Stimulated activated CD8-positive, alpha-beta memory T cell treated with anti-CD3 and anti-CD28 coated beads, Interleukin-15, amount 100 ng/mL, for 1 hour (primary cell): ENCODE measurements at regions not wholly inside any gene's neighbourhood (a gene's known extent, or its start where the extent isn't known, plus 50 kb on each side); places are given as distances from the start of the nearest gene placed in this dataset.
"Not testable (repeated sequence)": the region's sequence is repeated elsewhere in the genome, so short reads cannot be mapped to it uniquely, and the experiment has no call there.

Source experiments
- DNase-seq: peaks from one replicate; pipeline ENCODE4 v3.0.0-alpha.2; 2020; ENCODE audit warnings: low read depth

GRCh38 chr16:79864032-79864780 is 263.7 kb upstream of the MAF start:
- DNase-seq = no peak

GRCh38 chr16:79863128-79864031 is 262.8 kb upstream of the MAF start:
- no peak for DNase-seq

GRCh38 chr16:79862601-79863000 is 262.1 kb upstream of the MAF start:
- no peak for DNase-seq

GRCh38 chr16:79856581-79856980 is 256.0 kb upstream of the MAF start:
- no peak for DNase-seq

GRCh38 chr16:79850348-79850747 is 249.8 kb upstream of the MAF start:
- DNase-seq = no peak

GRCh38 chr16:79849119-79849518 is 248.6 kb upstream of the MAF start:
- DNase-seq = no peak

GRCh38 chr16:79848719-79849118 is 248.2 kb upstream of the MAF start:
- no peak for DNase-seq

- no peak for DNase-seq
These were observed 247.0 kb upstream of the MAF start for GRCh38 chr16:79847569-79847968.

GRCh38 chr16:79847101-79847500 is 246.6 kb upstream of the MAF start:
- no peak for DNase-seq

GRCh38 chr16:79845734-79846135 is 245.2 kb upstream of the MAF start:
- DNase-seq = no peak

GRCh38 chr16:79845033-79845733 is 244.6 kb upstream of the MAF start:
- DNase-seq = no peak

GRCh38 chr16:79844603-79845002 is 244.1 kb upstream of the MAF start:
- DNase-seq = no peak

- DNase-seq = no peak
These were observed 243.1 kb upstream of the MAF start for GRCh38 chr16:79843631-79844043.

- no peak for DNase-seq
These were observed 242.6 kb upstream of the MAF start for GRCh38 chr16:79843145-79843544.

GRCh38 chr16:79842197-79842596 is 241.7 kb upstream of the MAF start:
- DNase-seq = no peak

- no peak for DNase-seq
These were observed 239.2 kb upstream of the MAF start for GRCh38 chr16:79839466-79840341.

- no peak for DNase-seq
These were observed 238.1 kb upstream of the MAF start for GRCh38 chr16:79838496-79839259.

- DNase-seq = no peak
These were observed 235.6 kb upstream of the MAF start for GRCh38 chr16:79836144-79836543.

GRCh38 chr16:79835194-79835593 is 234.7 kb upstream of the MAF start:
- DNase-seq = no peak

- DNase-seq = no peak
These were observed 234.2 kb upstream of the MAF start for GRCh38 chr16:79834720-79835119.

- DNase-seq = not testable (repeated sequence)
These were observed 233.5 kb upstream of the MAF start for GRCh38 chr16:79834003-79834402.
